ENCODE measurements at regions not wholly inside any gene's neighbourhood (a gene's known extent, or its start where the extent isn't known, plus 50 kb on each side); places are given as distances from the start of the nearest gene placed in this dataset.

- TF ChIP-seq ZNF462 (CRISPR knock-in tag; IDR thresholded peaks at IDR 0.05) (no peak), ETS1 (IDR thresholded peaks at IDR 0.05) (no peak), EZH2phosphoT487 (IDR thresholded peaks at IDR 0.05; ENCODE audit: unreplicated experiment) (no peak)
Observed at GRCh38 chr14:80078501-80078900, 132.8 kb downstream of the DIO2 start (continued).

- Histone ChIP-seq H3K27me3 (ENCODE audit: insufficient read depth) (no peaks in the 10 kb centered on the region), H2AFZ (no peak overlapping the region), H3K4me2 (no peak overlapping the region), H4K20me1 (replicated peaks; ENCODE audit: insufficient read depth) (no peaks in the 10 kb centered on the region), H3K4me3 (no peak overlapping the region), H3F3A (replicated peaks; ENCODE audit: low read depth) (no peaks in the 10 kb centered on the region), H3K4me1 (ENCODE audit: insufficient read depth) (no peaks in the 10 kb centered on the region), H3K36me3 (ENCODE audit: insufficient read depth) (no peaks in the 10 kb centered on the region), H3K9me2 (ENCODE audit: insufficient read depth) (no peaks in the 10 kb centered on the region), H3K79me2 (replicated peaks; ENCODE audit: insufficient read depth) (no peaks in the 10 kb centered on the region), H3K27ac (ENCODE audit: low read depth) (no peak overlapping the region)
- Mint-ChIP-seq H3K9me3 (peaks cover 7% of the 10 kb centered on the region; the same call in 2 of the 3 replicates), H3K4me3 (no peak overlapping the region), H3K4me1 (no peaks in the 10 kb centered on the region; the same call in 2 of the 3 replicates), H3K36me3 (ENCODE audit: low read depth) (no peaks in the 10 kb centered on the region), H3K27ac (no peak overlapping the region), H3K27me3 (ENCODE audit: insufficient read depth, low read depth, poor library complexity) (peaks cover 2% of the 10 kb centered on the region)
- ATAC-seq (no peak), DNase-seq (ENCODE audit: low spot score) (no peak)
- TF ChIP-seq ETS1 (IDR thresholded peaks at IDR 0.05), result no peak
- no peak for TF ChIP-seq ZNF114 (CRISPR knock-in tag; IDR thresholded peaks at IDR 0.05)
- no peak for TF ChIP-seq NANOG (IDR thresholded peaks at IDR 0.05; ENCODE audit: borderline replicate concordance)
- no peak for TF ChIP-seq ZNF462 (CRISPR knock-in tag; IDR thresholded peaks at IDR 0.05)
- TF ChIP-seq EZH2 (IDR thresholded peaks at IDR 0.05; ENCODE audit: low read depth, unreplicated experiment), result no peak
- no peak for TF ChIP-seq STAT1 (IDR thresholded peaks at IDR 0.05; ENCODE audit: unreplicated experiment)
- TF ChIP-seq POLR2AphosphoS5 (IDR thresholded peaks at IDR 0.05; ENCODE audit: low read depth), result no peak
Observed at GRCh38 chr14:80077262-80077661, 134.0 kb downstream of the DIO2 start.
